Left ventricle myocardium inferior (tissue), 1 donor: ENCODE measurements at regions not wholly inside any gene's neighbourhood (a gene's known extent, or its start where the extent isn't known, plus 50 kb on each side); places are given as distances from the start of the nearest gene placed in this dataset.

Experiments
- DNase-seq: peaks from one replicate; pipeline ENCODE4 v3.0.0-alpha.2; 2020
- H3K27ac ChIP-seq: fragments of 200-600 bp; replicated peaks from 2 replicates; pipeline ENCODE4 v1.8.0; 2021
- H3K27me3 ChIP-seq: fragments of 200-600 bp; 2 replicates; pipeline ENCODE4 v1.8.0; 2021; ENCODE audit warnings: low read depth
- H3K36me3 ChIP-seq: fragments of 200-600 bp; 2 replicates; pipeline ENCODE4 v1.8.0; 2021
- H3K4me1 ChIP-seq: fragments of 200-600 bp; 2 replicates; pipeline ENCODE4 v1.8.0; 2021
- H3K4me3 ChIP-seq: fragments of 200-600 bp; 2 replicates; pipeline ENCODE4 v1.8.0; 2021; ENCODE audit warnings: mild to moderate bottlenecking, moderate library complexity
- H3K9me3 ChIP-seq: fragments of 200-600 bp; replicated peaks from 2 replicates; pipeline ENCODE4 v1.8.0; 2021
- CTCF ChIP-seq: fragments of 200-600 bp; IDR thresholded peaks from 2 replicates; pipeline ENCODE4 v1.8.0; 2021; ENCODE audit warnings: antibody characterized with exemption, mild to moderate bottlenecking, borderline replicate concordance
- intact Hi-C: fragments of 100-400 bp; cut with micrococcal nuclease; formaldehyde crosslinking; loops from one replicate; pipeline ENCODE4 v1.11.0; 2022
- donor health status: DM: no; HTN: yes; CAD: no; lungs with severe emphysema.

DNA sequence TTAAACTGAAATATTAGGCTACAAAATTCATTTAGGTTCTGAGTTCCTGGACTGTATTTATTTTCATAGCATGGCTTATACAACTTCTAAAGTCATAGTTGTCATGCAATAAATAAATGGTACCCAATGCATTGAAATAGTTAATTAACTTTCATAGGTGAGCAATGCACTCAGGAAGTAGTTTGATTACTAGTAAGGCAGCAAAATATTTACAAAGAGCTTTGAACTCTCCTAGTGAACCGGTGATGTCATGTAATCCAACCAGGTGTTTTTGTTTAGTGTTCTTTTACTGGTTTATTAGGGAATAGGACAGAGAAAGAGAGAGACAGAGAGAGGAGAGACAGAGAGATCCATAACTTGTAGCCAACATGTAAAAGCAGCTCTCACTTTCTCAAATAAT lies 228.6 kb upstream of the CTSO start:
- DNase-seq, result no peak
- Histone ChIP-seq H3K9me3 (no peaks in the 10 kb centered on the region), H3K27me3 (no peaks in the 10 kb centered on the region), H3K4me3 (no peak overlapping the region), H3K27ac (no peak overlapping the region), H3K36me3 (no peaks in the 10 kb centered on the region), H3K4me1 (no peaks in the 10 kb centered on the region)
- intact Hi-C loops, result no loop called here
- no peak for TF ChIP-seq CTCF

DNA sequence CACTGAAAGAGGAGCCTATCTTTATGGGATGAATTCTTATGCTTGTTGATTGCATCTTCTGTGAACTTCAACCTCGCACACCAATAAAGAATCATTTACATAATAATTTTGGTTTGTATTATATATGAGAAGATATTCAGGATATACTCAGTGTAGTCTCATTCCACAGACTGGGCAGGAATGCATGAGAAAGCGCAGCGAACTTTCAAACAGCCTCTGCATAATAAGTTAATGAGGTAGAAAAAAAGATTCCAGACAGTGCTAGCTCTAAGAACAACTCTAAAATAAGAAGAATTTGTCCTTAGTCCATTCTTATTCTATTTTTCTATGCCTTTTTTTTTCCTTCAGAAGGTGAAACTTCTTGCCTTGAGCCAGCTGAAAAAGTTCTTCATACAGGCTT lies 224.3 kb upstream of the CTSO start:
- Histone ChIP-seq H3K27ac (no peak overlapping the region), H3K4me3 (no peak overlapping the region), H3K9me3 (peaks cover 20% of the 10 kb centered on the region), H3K27me3 (no peaks in the 10 kb centered on the region), H3K4me1 (no peaks in the 10 kb centered on the region), H3K36me3 (no peaks in the 10 kb centered on the region)
- no peak for TF ChIP-seq CTCF
- DNase-seq, result no peak
- intact Hi-C loops, result no loop called here

DNA sequence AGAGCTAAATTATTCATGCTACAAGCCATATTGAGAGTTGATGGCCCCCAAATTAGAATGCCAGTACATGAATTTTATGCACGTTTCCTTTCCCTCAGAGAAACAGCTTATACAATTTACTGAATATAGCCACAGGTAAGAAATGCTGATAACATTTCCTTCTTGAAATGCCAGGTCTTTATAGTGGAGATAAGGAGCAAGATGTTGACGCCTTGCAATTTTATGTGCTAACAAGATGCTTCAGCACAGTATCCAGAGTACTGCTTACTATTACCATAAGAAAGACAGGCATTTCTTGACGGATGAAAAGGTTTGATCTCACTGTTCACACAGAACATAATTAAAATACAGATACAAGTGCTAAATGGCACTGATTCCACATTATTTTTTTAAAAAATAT lies 223.2 kb upstream of the CTSO start:
- intact Hi-C loops, result no loop called here
- H3K27ac ChIP-seq, result no peak overlapping the region
- H3K9me3 ChIP-seq, result peaks cover 20% of the 10 kb centered on the region
- no peaks in the 10 kb centered on the region for H3K27me3 ChIP-seq
- TF ChIP-seq CTCF, result no peak
- DNase-seq, result no peak
- H3K4me3 ChIP-seq, result no peak overlapping the region
- no peaks in the 10 kb centered on the region for H3K36me3 ChIP-seq
- no peaks in the 10 kb centered on the region for H3K4me1 ChIP-seq

GRCh38 chr4:156173937-156174336 lies 220.3 kb upstream of the CTSO start:
- Histone ChIP-seq H3K27me3 (no peaks in the 10 kb centered on the region), H3K4me1 (no peaks in the 10 kb centered on the region), H3K36me3 (no peaks in the 10 kb centered on the region), H3K4me3 (no peak overlapping the region), H3K27ac (no peak overlapping the region), H3K9me3 (peaks cover 20% of the 10 kb centered on the region)
- intact Hi-C loops, result no loop called here
- no peak for TF ChIP-seq CTCF
- no peak for DNase-seq

DNA sequence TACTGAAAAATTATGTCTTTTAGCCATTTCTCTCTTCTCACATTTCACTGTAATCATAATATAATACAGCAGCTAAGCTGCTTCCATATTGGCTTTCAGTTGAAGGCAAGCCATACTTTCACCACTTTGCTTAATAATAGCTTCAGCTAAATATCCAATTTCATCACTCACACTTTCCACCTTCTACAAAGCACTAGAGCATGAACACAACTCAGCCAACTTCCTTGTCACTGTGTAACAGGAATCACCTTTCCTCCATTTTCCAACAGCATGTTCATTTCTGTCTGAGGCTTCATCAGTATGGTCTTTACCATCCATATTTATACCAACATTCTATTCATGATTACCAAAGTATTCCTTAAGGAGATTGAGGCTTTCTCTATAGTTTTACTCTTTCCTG lies 219.8 kb upstream of the CTSO start:
- H3K4me3 ChIP-seq, result no peak overlapping the region
- no peaks in the 10 kb centered on the region for H3K4me1 ChIP-seq
- DNase-seq, result no peak
- intact Hi-C loops, result no loop called here
- H3K27ac ChIP-seq, result no peak overlapping the region
- peaks cover 20% of the 10 kb centered on the region for H3K9me3 ChIP-seq
- no peaks in the 10 kb centered on the region for H3K27me3 ChIP-seq
- no peaks in the 10 kb centered on the region for H3K36me3 ChIP-seq
- TF ChIP-seq CTCF, result no peak

DNA sequence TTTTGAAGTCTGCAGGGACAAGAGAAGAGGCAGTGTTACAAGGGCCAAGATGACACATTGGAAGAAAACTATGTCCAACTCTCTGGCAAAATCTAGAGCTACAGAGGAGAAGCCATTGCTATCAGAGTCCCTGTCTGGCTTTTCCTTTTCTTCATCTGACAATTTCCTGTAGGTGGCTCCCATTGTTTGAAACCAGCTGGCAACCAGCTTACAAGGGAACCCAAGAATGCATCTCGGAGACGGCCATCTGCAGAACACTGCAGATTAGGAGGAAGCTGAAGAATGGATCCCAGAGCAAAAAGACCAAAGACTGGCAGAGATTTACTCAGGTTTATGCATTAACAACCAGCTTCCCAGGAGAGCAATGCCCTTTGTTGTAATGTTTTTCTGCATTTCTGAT lies 216.2 kb upstream of the CTSO start:
- Histone ChIP-seq H3K27me3 (no peaks in the 10 kb centered on the region), H3K4me3 (no peak overlapping the region), H3K36me3 (no peaks in the 10 kb centered on the region), H3K9me3 (peaks cover 9% of the 10 kb centered on the region), H3K27ac (peak overlapping the region; percentile 14), H3K4me1 (no peaks in the 10 kb centered on the region)
- TF ChIP-seq CTCF, result no peak
- no peak for DNase-seq
- intact Hi-C loops, result no loop called here
